Muscle layer of colon (tissue), 2 donors: ENCODE measurements at regions not wholly inside any gene's neighbourhood (a gene's known extent, or its start where the extent isn't known, plus 50 kb on each side); places are given as distances from the start of the nearest gene placed in this dataset.

Source experiments
- H3K27ac ChIP-seq: one replicate; pipeline ENCODE4 v1.7.0; 2013; ENCODE audit warnings: low read depth, mild to moderate bottlenecking, low read length, moderate library complexity
- H3K27me3 ChIP-seq, 2 donors: one replicate each; pipeline ENCODE4 v1.7.0; 2013; ENCODE audit warnings: low read length in 2 of 2, mild to moderate bottlenecking in 2 of 2; ENCODE audit not compliant: insufficient read depth in 2 of 2, control insufficient read depth in 1 of 2
- H3K36me3 ChIP-seq: one replicate; pipeline ENCODE4 v1.7.0; 2013; ENCODE audit warnings: mild to moderate bottlenecking, low read length; ENCODE audit not compliant: insufficient read depth
- H3K4me1 ChIP-seq: one replicate; pipeline ENCODE4 v1.7.0; 2013; ENCODE audit warnings: mild to moderate bottlenecking, low read length; ENCODE audit not compliant: insufficient read depth
- H3K4me3 ChIP-seq, 2 donors: one replicate each; pipeline ENCODE4 v1.7.0; 2013; ENCODE audit warnings: low read length in 2 of 2, low read depth in 1 of 2, mild to moderate bottlenecking in 1 of 2, moderate library complexity in 1 of 2
- H3K9ac ChIP-seq: one replicate; pipeline ENCODE4 v1.7.0; 2013; ENCODE audit warnings: low read length
- H3K9me3 ChIP-seq: one replicate; pipeline ENCODE4 v1.7.0; 2013; ENCODE audit warnings: mild to moderate bottlenecking, low read length
- donor health status: abdominal sarcoma.
- donor health status: Adenocarcinoma of cecum.

GRCh38 chr6:30802731-30803130, 58.4 kb upstream of the IER3 start:
- Histone ChIP-seq H3K27ac (no peak overlapping the region), H3K9me3 (no peaks in the 10 kb centered on the region), H3K27me3 (no peaks in the 10 kb centered on the region), H3K36me3 (no peaks in the 10 kb centered on the region), H3K4me3 (no peak overlapping the region), H3K9ac (no peak overlapping the region), H3K4me1 (no peaks in the 10 kb centered on the region)

GRCh38 chr6:30801950-30802349, 57.6 kb upstream of the IER3 start:
- Histone ChIP-seq H3K9me3 (no peaks in the 10 kb centered on the region), H3K4me3 (no peak overlapping the region), H3K9ac (no peak overlapping the region), H3K4me1 (no peaks in the 10 kb centered on the region), H3K27ac (no peak overlapping the region), H3K36me3 (no peaks in the 10 kb centered on the region), H3K27me3 (no peaks in the 10 kb centered on the region)

GRCh38 chr6:30800871-30801270, 56.5 kb upstream of the IER3 start:
- Histone ChIP-seq H3K9ac (no peak overlapping the region), H3K27me3 (no peaks in the 10 kb centered on the region), H3K27ac (no peak overlapping the region), H3K4me3 (no peak overlapping the region), H3K9me3 (no peaks in the 10 kb centered on the region), H3K36me3 (no peaks in the 10 kb centered on the region), H3K4me1 (no peaks in the 10 kb centered on the region)

GRCh38 chr6:30799210-30799609, 54.9 kb upstream of the IER3 start:
- no peaks in the 10 kb centered on the region for H3K9me3 ChIP-seq
- no peak overlapping the region for H3K27ac ChIP-seq
- H3K9ac ChIP-seq = no peak overlapping the region
- no peaks in the 10 kb centered on the region for H3K36me3 ChIP-seq
- no peaks in the 10 kb centered on the region for H3K27me3 ChIP-seq
- H3K4me1 ChIP-seq = no peaks in the 10 kb centered on the region
- no peak overlapping the region for H3K4me3 ChIP-seq

GRCh38 chr6:30798494-30798893, 54.1 kb upstream of the IER3 start:
- no peaks in the 10 kb centered on the region for H3K4me1 ChIP-seq
- H3K9me3 ChIP-seq = no peaks in the 10 kb centered on the region
- H3K4me3 ChIP-seq = no peak overlapping the region
- no peak overlapping the region for H3K27ac ChIP-seq
- H3K36me3 ChIP-seq = no peaks in the 10 kb centered on the region
- no peaks in the 10 kb centered on the region for H3K27me3 ChIP-seq
- H3K9ac ChIP-seq = no peak overlapping the region

GRCh38 chr6:30795549-30796293, 51.4 kb upstream of the IER3 start:
- no peaks in the 10 kb centered on the region for H3K27me3 ChIP-seq
- no peaks in the 10 kb centered on the region for H3K4me1 ChIP-seq
- H3K36me3 ChIP-seq = no peaks in the 10 kb centered on the region
- H3K9ac ChIP-seq = no peak overlapping the region
- H3K4me3 ChIP-seq = no peak overlapping the region
- H3K27ac ChIP-seq = no peak overlapping the region
- H3K9me3 ChIP-seq = no peaks in the 10 kb centered on the region
